Immature natural killer cell (primary cell): ENCODE measurements at regions not wholly inside any gene's neighbourhood (a gene's known extent, or its start where the extent isn't known, plus 50 kb on each side); places are given as distances from the start of the nearest gene placed in this dataset.
"Not testable (repeated sequence)": the region's sequence is repeated elsewhere in the genome, so short reads cannot be mapped to it uniquely, and the experiment has no call there.

Source experiments
- DNase-seq, 3 donors: peaks; one replicate each; pipeline ENCODE4 v3.0.0; 2022; ENCODE audit warnings: mixed read lengths in 1 of 3
- H3K27ac Mint-ChIP-seq, 6 donors: one replicate each; pipeline ENCODE4 v1.8.0; 2020; ENCODE audit warnings: mixed read lengths in 6 of 6, mild to moderate bottlenecking in 5 of 6, inconsistent platforms in 4 of 6, moderate library complexity in 3 of 6
- H3K27me3 Mint-ChIP-seq, 3 donors: one replicate each; pipeline ENCODE4 v1.8.0; 2020 to 2021; ENCODE audit warnings: low read depth in 3 of 3, mild to moderate bottlenecking in 3 of 3, mixed read lengths in 3 of 3, moderate library complexity in 3 of 3, inconsistent platforms in 1 of 3
- H3K36me3 Mint-ChIP-seq, 3 donors: one replicate each; pipeline ENCODE4 v1.8.0; 2020; ENCODE audit warnings: mixed read lengths in 3 of 3, inconsistent platforms in 2 of 3, mild to moderate bottlenecking in 2 of 3
- H3K4me1 Mint-ChIP-seq, 2 donors: one replicate each; pipeline ENCODE4 v1.8.0; 2020; ENCODE audit warnings: inconsistent platforms in 2 of 2, mild to moderate bottlenecking in 2 of 2, mixed read lengths in 2 of 2, moderate library complexity in 1 of 2
- H3K4me3 Mint-ChIP-seq, 5 donors: one replicate each; pipeline ENCODE4 v1.8.0; 2020; ENCODE audit warnings: mild to moderate bottlenecking in 5 of 5, mixed read lengths in 5 of 5, inconsistent platforms in 3 of 5, moderate library complexity in 3 of 5
- H3K9me3 Mint-ChIP-seq, 6 donors: one replicate each; pipeline ENCODE4 v1.8.0; 2020; ENCODE audit warnings: mild to moderate bottlenecking in 6 of 6, mixed read lengths in 6 of 6, inconsistent platforms in 4 of 6, moderate library complexity in 3 of 6

- Mint-ChIP-seq H3K27ac (no peak overlapping the region), H3K36me3 (no peaks in the 10 kb centered on the region), H3K4me3 (no peak overlapping the region), H3K27me3 (peaks cover 1 to 3% (median 2%) of the 10 kb centered on the region in 3 donors), H3K9me3 (peaks cover 0 to 9% (median 0%) of the 10 kb centered on the region in 6 donors), H3K4me1 (no peaks in the 10 kb centered on the region)
- DNase-seq: no peak
Observed at GRCh38 chr4:125773931-125774330, 459.2 kb downstream of the FAT4 start.

GRCh38 chr4:125776146-125776545, 461.4 kb downstream of the FAT4 start:
- Mint-ChIP-seq H3K9me3 (peaks cover 0 to 9% (median 0%) of the 10 kb centered on the region in 6 donors), H3K4me3 (no peak overlapping the region), H3K27me3 (peaks cover 1 to 3% (median 2%) of the 10 kb centered on the region in 3 donors), H3K4me1 (no peaks in the 10 kb centered on the region), H3K27ac (no peak overlapping the region), H3K36me3 (no peaks in the 10 kb centered on the region)
- DNase-seq: no peak

GRCh38 chr4:125780164-125780563, 465.4 kb downstream of the FAT4 start:
- Mint-ChIP-seq H3K4me1 (no peaks in the 10 kb centered on the region), H3K36me3 (no peaks in the 10 kb centered on the region), H3K4me3 (no peak overlapping the region), H3K27me3 (peaks cover 0 to 2% (median 1%) of the 10 kb centered on the region in 3 donors), H3K9me3 (peaks cover 0 to 5% (median 0%) of the 10 kb centered on the region in 6 donors), H3K27ac (no peak overlapping the region)
- no peak for DNase-seq

GRCh38 chr4:125780747-125781146, 466.0 kb downstream of the FAT4 start:
- H3K9me3 Mint-ChIP-seq: peaks cover 0 to 5% (median 0%) of the 10 kb centered on the region in 6 donors
- H3K27me3 Mint-ChIP-seq: peaks cover 0 to 4% (median 0%) of the 10 kb centered on the region in 3 donors
- H3K36me3 Mint-ChIP-seq: no peaks in the 10 kb centered on the region
- no peak for DNase-seq
- no peak overlapping the region for H3K4me3 Mint-ChIP-seq
- H3K4me1 Mint-ChIP-seq: no peaks in the 10 kb centered on the region
- no peak overlapping the region for H3K27ac Mint-ChIP-seq

- no peak overlapping the region for H3K27ac Mint-ChIP-seq
- H3K27me3 Mint-ChIP-seq: peaks cover 0 to 3% (median 0%) of the 10 kb centered on the region in 3 donors
- no peak for DNase-seq
- H3K36me3 Mint-ChIP-seq: no peaks in the 10 kb centered on the region
- H3K4me3 Mint-ChIP-seq: no peak overlapping the region
- no peaks in the 10 kb centered on the region for H3K4me1 Mint-ChIP-seq
- peaks cover 0 to 5% (median 0%) of the 10 kb centered on the region in 6 donors for H3K9me3 Mint-ChIP-seq
Observed at GRCh38 chr4:125781651-125782050, 466.9 kb downstream of the FAT4 start.

- H3K36me3 Mint-ChIP-seq: no peaks in the 10 kb centered on the region
- H3K27me3 Mint-ChIP-seq: peaks cover 0 to 2% (median 0%) of the 10 kb centered on the region in 3 donors
- DNase-seq: no peak
- no peaks in the 10 kb centered on the region for H3K4me1 Mint-ChIP-seq
- no peak overlapping the region for H3K4me3 Mint-ChIP-seq
- H3K9me3 Mint-ChIP-seq: peaks cover 0 to 4% (median 0%) of the 10 kb centered on the region in 6 donors
- no peak overlapping the region for H3K27ac Mint-ChIP-seq
Observed at GRCh38 chr4:125784741-125785140, 470.0 kb downstream of the FAT4 start.

- Mint-ChIP-seq H3K27ac (no peak overlapping the region), H3K36me3 (no peaks in the 10 kb centered on the region), H3K9me3 (peaks cover 0 to 2% (median 0%) of the 10 kb centered on the region in 6 donors), H3K4me3 (no peak overlapping the region), H3K4me1 (no peaks in the 10 kb centered on the region), H3K27me3 (peaks cover 0 to 2% (median 0%) of the 10 kb centered on the region in 3 donors)
- no peak for DNase-seq
Observed at GRCh38 chr4:125787707-125788106, 473.0 kb downstream of the FAT4 start.

- Mint-ChIP-seq H3K4me3 (no peak overlapping the region), H3K27me3 (peaks cover 0 to 2% (median 0%) of the 10 kb centered on the region in 3 donors), H3K9me3 (peaks cover 0 to 2% (median 0%) of the 10 kb centered on the region in 6 donors), H3K27ac (no peak overlapping the region), H3K36me3 (no peaks in the 10 kb centered on the region), H3K4me1 (no peaks in the 10 kb centered on the region)
- DNase-seq: no peak
Observed at GRCh38 chr4:125789023-125789422, 474.3 kb downstream of the FAT4 start.

- H3K9me3 Mint-ChIP-seq: peaks cover 0 to 2% (median 0%) of the 10 kb centered on the region in 6 donors
- no peaks in the 10 kb centered on the region for H3K27me3 Mint-ChIP-seq
- no peak overlapping the region for H3K27ac Mint-ChIP-seq
- H3K36me3 Mint-ChIP-seq: no peaks in the 10 kb centered on the region
- no peaks in the 10 kb centered on the region for H3K4me1 Mint-ChIP-seq
- DNase-seq: no peak
- no peak overlapping the region for H3K4me3 Mint-ChIP-seq
Observed at GRCh38 chr4:125791896-125792295, 477.1 kb downstream of the FAT4 start.

GRCh38 chr4:125794989-125795388, 480.2 kb downstream of the FAT4 start:
- no peak overlapping the region for H3K4me3 Mint-ChIP-seq
- peaks cover 0 to 2% (median 0%) of the 10 kb centered on the region in 6 donors for H3K9me3 Mint-ChIP-seq
- no peaks in the 10 kb centered on the region for H3K27me3 Mint-ChIP-seq
- H3K4me1 Mint-ChIP-seq: no peaks in the 10 kb centered on the region
- no peaks in the 10 kb centered on the region for H3K36me3 Mint-ChIP-seq
- DNase-seq: no peak
- no peak overlapping the region for H3K27ac Mint-ChIP-seq

- no peak for DNase-seq
- H3K36me3 Mint-ChIP-seq: no peaks in the 10 kb centered on the region
- peaks cover 0 to 2% (median 0%) of the 10 kb centered on the region in 6 donors for H3K9me3 Mint-ChIP-seq
- no peak overlapping the region for H3K27ac Mint-ChIP-seq
- no peaks in the 10 kb centered on the region for H3K4me1 Mint-ChIP-seq
- no peaks in the 10 kb centered on the region for H3K27me3 Mint-ChIP-seq
- no peak overlapping the region for H3K4me3 Mint-ChIP-seq
Observed at GRCh38 chr4:125796138-125796537, 481.4 kb downstream of the FAT4 start.

- not testable (repeated sequence) for DNase-seq, H3K9me3 Mint-ChIP-seq, H3K27ac Mint-ChIP-seq, H3K36me3 Mint-ChIP-seq, H3K4me3 Mint-ChIP-seq, H3K27me3 Mint-ChIP-seq, H3K4me1 Mint-ChIP-seq
Observed at GRCh38 chr4:125797621-125798020, 482.9 kb downstream of the FAT4 start.

GRCh38 chr4:125801373-125801772, 486.6 kb downstream of the FAT4 start:
- Mint-ChIP-seq H3K36me3 (no peaks in the 10 kb centered on the region), H3K4me1 (no peaks in the 10 kb centered on the region), H3K27me3 (no peaks in the 10 kb centered on the region), H3K27ac (no peak overlapping the region), H3K4me3 (no peak overlapping the region), H3K9me3 (no peaks in the 10 kb centered on the region)
- no peak for DNase-seq

GRCh38 chr4:125801924-125802323, 487.2 kb downstream of the FAT4 start:
- Mint-ChIP-seq H3K27me3 (no peaks in the 10 kb centered on the region), H3K9me3 (no peaks in the 10 kb centered on the region), H3K36me3 (no peaks in the 10 kb centered on the region), H3K4me3 (no peak overlapping the region), H3K4me1 (no peaks in the 10 kb centered on the region), H3K27ac (no peak overlapping the region)
- DNase-seq: no peak

- H3K4me3 Mint-ChIP-seq: no peak overlapping the region
- no peak for DNase-seq
- H3K9me3 Mint-ChIP-seq: peaks cover 0 to 7% (median 0%) of the 10 kb centered on the region in 6 donors
- H3K4me1 Mint-ChIP-seq: no peaks in the 10 kb centered on the region
- H3K27me3 Mint-ChIP-seq: no peaks in the 10 kb centered on the region
- no peaks in the 10 kb centered on the region for H3K36me3 Mint-ChIP-seq
- H3K27ac Mint-ChIP-seq: no peak overlapping the region
Observed at GRCh38 chr4:125808022-125808421, 493.3 kb downstream of the FAT4 start.
